MV-4-11 (cell line): ENCODE measurements at regions not wholly inside any gene's neighbourhood (a gene's known extent, or its start where the extent isn't known, plus 50 kb on each side); places are given as distances from the start of the nearest gene placed in this dataset.

Experiments used
- DNase-seq: peaks from one replicate; lab custom pipeline; 2025; lab: John Stamatoyannopoulos, UW

- DNase-seq: no peak
Observed at GRCh38 chr2:198405311-198405710, 600.9 kb downstream of the PLCL1 start.

- DNase-seq: no peak
Observed at GRCh38 chr2:198401644-198402043, 597.3 kb downstream of the PLCL1 start.

- DNase-seq: no peak
Observed at GRCh38 chr2:198400999-198401398, 596.6 kb downstream of the PLCL1 start.

- no peak for DNase-seq
Observed at GRCh38 chr2:198394208-198394607, 589.8 kb downstream of the PLCL1 start.

GRCh38 chr2:198390670-198391069 is 586.3 kb downstream of the PLCL1 start:
- DNase-seq: no peak

GRCh38 chr2:198387677-198388076 is 583.3 kb downstream of the PLCL1 start:
- DNase-seq: no peak

- no peak for DNase-seq
Observed at GRCh38 chr2:198385856-198386255, 581.5 kb downstream of the PLCL1 start.

- no peak for DNase-seq
Observed at GRCh38 chr2:198385326-198385725, 580.9 kb downstream of the PLCL1 start.

- peak; percentile 30 for DNase-seq
Observed at GRCh38 chr2:198383392-198383791, 579.0 kb downstream of the PLCL1 start.

- no peak for DNase-seq
Observed at GRCh38 chr2:198382811-198383210, 578.4 kb downstream of the PLCL1 start.

GRCh38 chr2:198376677-198377076 is 572.3 kb downstream of the PLCL1 start:
- no peak for DNase-seq

GRCh38 chr2:198375083-198375410 is 570.7 kb downstream of the PLCL1 start:
- no peak for DNase-seq

GRCh38 chr2:198374375-198375082 is 570.1 kb downstream of the PLCL1 start:
- peak; percentile 54 for DNase-seq

GRCh38 chr2:198371921-198372543 is 567.6 kb downstream of the PLCL1 start:
- DNase-seq: peak; percentile 63

GRCh38 chr2:198371329-198371728 is 566.9 kb downstream of the PLCL1 start:
- DNase-seq: no peak

GRCh38 chr2:198368089-198368488 is 563.7 kb downstream of the PLCL1 start:
- DNase-seq: no peak

- no peak for DNase-seq
Observed at GRCh38 chr2:198362740-198363139, 558.3 kb downstream of the PLCL1 start.

GRCh38 chr2:198359308-198359707 is 554.9 kb downstream of the PLCL1 start:
- no peak for DNase-seq

GRCh38 chr2:198356157-198356556 is 551.8 kb downstream of the PLCL1 start:
- DNase-seq: no peak

- no peak for DNase-seq
Observed at GRCh38 chr2:198351647-198352046, 547.3 kb downstream of the PLCL1 start.

- no peak for DNase-seq
Observed at GRCh38 chr2:198347946-198348345, 543.6 kb downstream of the PLCL1 start.

GRCh38 chr2:198347349-198347748 is 543.0 kb downstream of the PLCL1 start:
- DNase-seq: no peak

GRCh38 chr2:198343471-198343870 is 539.1 kb downstream of the PLCL1 start:
- no peak for DNase-seq

GRCh38 chr2:198340846-198341245 is 536.5 kb downstream of the PLCL1 start:
- no peak for DNase-seq
